Osteoblast (primary cell): ENCODE measurements at regions not wholly inside any gene's neighbourhood (a gene's known extent, or its start where the extent isn't known, plus 50 kb on each side); places are given as distances from the start of the nearest gene placed in this dataset.

Source experiments
- DNase-seq: peaks from one replicate; pipeline ENCODE4 v3.0.0; 2011; ENCODE audit warnings: low spot score, mixed read lengths; ENCODE audit not compliant: insufficient read length; ENCODE audit errors: missing footprints
- H2AFZ ChIP-seq: 2 replicates; pipeline ENCODE4 v1.6.0; 2011; ENCODE audit warnings: mild to moderate bottlenecking, low read length
- H3K27ac ChIP-seq: 2 replicates; pipeline ENCODE4 v1.5.1; 2011; ENCODE audit warnings: mild to moderate bottlenecking, low read depth, low read length, moderate library complexity
- H3K27me3 ChIP-seq: 2 replicates; pipeline ENCODE4 v1.6.0; 2012; ENCODE audit warnings: mild to moderate bottlenecking, control low read depth, inconsistent platforms, low read length, moderate library complexity; ENCODE audit not compliant: insufficient read depth
- H3K36me3 ChIP-seq: 2 replicates; pipeline ENCODE4 v1.5.1; 2011; ENCODE audit warnings: mild to moderate bottlenecking, low read length, control low read depth, moderate library complexity; ENCODE audit not compliant: insufficient read depth
- H3K4me1 ChIP-seq: 2 replicates; pipeline ENCODE4 v1.5.1; 2011; ENCODE audit warnings: mild to moderate bottlenecking, low read length, control low read depth, moderate library complexity; ENCODE audit not compliant: insufficient read depth
- H3K4me2 ChIP-seq: 2 replicates; pipeline ENCODE4 v1.6.0; 2011; ENCODE audit warnings: mild to moderate bottlenecking, low read length; ENCODE audit not compliant: insufficient read depth
- H3K4me3 ChIP-seq: fragments of 200-600 bp; sonication (generic); 3 replicates; pipeline ENCODE4 v1.5.1; 2012; ENCODE audit warnings: mild to moderate bottlenecking, low read length, inconsistent platforms; ENCODE audit not compliant: insufficient read depth
- H3K79me2 ChIP-seq: 2 replicates; pipeline ENCODE4 v1.6.0; 2012; ENCODE audit warnings: mild to moderate bottlenecking, low read length, control low read depth, inconsistent platforms; ENCODE audit not compliant: insufficient read depth
- H3K9me3 ChIP-seq: 2 replicates; pipeline ENCODE4 v1.5.1; 2011; ENCODE audit warnings: low read depth, low read length, control low read depth
- H4K20me1 ChIP-seq: 2 replicates; pipeline ENCODE4 v1.6.0; 2012; ENCODE audit warnings: mild to moderate bottlenecking, low read length, control low read depth; ENCODE audit not compliant: insufficient read depth
- CTCF ChIP-seq: IDR thresholded peaks from 2 replicates; pipeline ENCODE4 v1.5.1; 2011; ENCODE audit warnings: mild to moderate bottlenecking, low read depth, low read length, moderate library complexity; ENCODE audit errors: extremely low read depth

- Histone ChIP-seq H2AFZ (no peak overlapping the region), H3K9me3 (no peaks in the 10 kb centered on the region), H3K4me2 (no peak overlapping the region), H4K20me1 (no peaks in the 10 kb centered on the region), H3K36me3 (no peaks in the 10 kb centered on the region), H3K79me2 (no peaks in the 10 kb centered on the region), H3K4me3 (no peak overlapping the region), H3K27me3 (peaks cover 56% of the 10 kb centered on the region), H3K27ac (no peak overlapping the region), H3K4me1 (peaks cover 4% of the 10 kb centered on the region)
- no peak for DNase-seq
- no peak for TF ChIP-seq CTCF
Observed at GRCh38 chr4:3877868-3878267, 111.7 kb downstream of the ADRA2C start.

DNA sequence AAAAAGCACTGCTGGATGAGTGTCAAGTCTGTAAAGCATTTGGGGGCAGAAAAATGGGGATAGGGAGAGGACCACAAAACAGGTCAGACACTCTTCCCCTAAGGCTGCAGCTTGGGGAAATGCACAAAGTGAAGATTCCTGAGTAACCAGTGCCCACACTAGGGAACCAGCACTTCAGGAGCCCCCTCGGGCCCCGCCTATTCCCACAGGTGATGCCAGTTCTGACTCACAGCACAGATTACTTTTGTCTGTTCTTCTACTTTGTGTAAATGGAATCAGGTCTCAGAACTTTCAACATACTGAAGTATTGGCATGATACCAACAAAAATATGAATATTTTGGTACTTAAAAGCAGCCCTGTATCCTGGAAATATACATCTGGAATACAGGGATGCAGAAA lies 112.5 kb downstream of the ADRA2C start:
- peaks cover 48% of the 10 kb centered on the region for H3K27me3 ChIP-seq
- no peaks in the 10 kb centered on the region for H3K79me2 ChIP-seq
- H3K9me3 ChIP-seq, result no peaks in the 10 kb centered on the region
- H3K36me3 ChIP-seq, result no peaks in the 10 kb centered on the region
- H3K4me2 ChIP-seq, result no peak overlapping the region
- no peaks in the 10 kb centered on the region for H4K20me1 ChIP-seq
- no peak for TF ChIP-seq CTCF
- H3K4me1 ChIP-seq, result peaks cover 4% of the 10 kb centered on the region
- no peak overlapping the region for H2AFZ ChIP-seq
- peak; percentile 57 for DNase-seq
- H3K27ac ChIP-seq, result no peak overlapping the region
- H3K4me3 ChIP-seq, result no peak overlapping the region

GRCh38 chr4:3879681-3880614 lies 113.8 kb downstream of the ADRA2C start:
- H3K79me2 ChIP-seq, result no peaks in the 10 kb centered on the region
- H3K9me3 ChIP-seq, result no peaks in the 10 kb centered on the region
- DNase-seq, result peak; percentile 72

More at GRCh38 chr4:3879681-3880614, 113.8 kb downstream of the ADRA2C start:
- peaks cover 37% of the 10 kb centered on the region for H3K27me3 ChIP-seq
- H3K4me2 ChIP-seq, result no peak overlapping the region
- H3K36me3 ChIP-seq, result no peaks in the 10 kb centered on the region
- H3K27ac ChIP-seq, result no peak overlapping the region
- no peak for TF ChIP-seq CTCF
- no peak overlapping the region for H3K4me3 ChIP-seq
- H2AFZ ChIP-seq, result no peak overlapping the region
- H4K20me1 ChIP-seq, result no peaks in the 10 kb centered on the region
- peaks cover 4% of the 10 kb centered on the region for H3K4me1 ChIP-seq
